Stimulated activated CD4-positive, alpha-beta T cell treated with anti-CD3 and anti-CD28 coated beads, TNF-alpha, amount 100 ng/mL, for 1 hour (primary cell): ENCODE measurements at regions not wholly inside any gene's neighbourhood (a gene's known extent, or its start where the extent isn't known, plus 50 kb on each side); places are given as distances from the start of the nearest gene placed in this dataset.
"Not testable (repeated sequence)": the region's sequence is repeated elsewhere in the genome, so short reads cannot be mapped to it uniquely, and the experiment has no call there.

Experiments
- DNase-seq, 3 donors: peaks; one replicate each; pipeline ENCODE4 v3.0.0-alpha.2; 2020; ENCODE audit warnings: low read depth in 3 of 3, low spot score in 1 of 3

- DNase-seq, result not testable (repeated sequence)
Measured at GRCh38 chr12:89764164-89764563, 55.5 kb upstream of the ATP2B1 start.

- DNase-seq, result no peak
Measured at GRCh38 chr12:89762498-89763170, 54.0 kb upstream of the ATP2B1 start.

- no peak for DNase-seq
Measured at GRCh38 chr12:89760783-89761182, 52.1 kb upstream of the ATP2B1 start.
